ENCODE measurements at regions not wholly inside any gene's neighbourhood (a gene's known extent, or its start where the extent isn't known, plus 50 kb on each side); places are given as distances from the start of the nearest gene placed in this dataset.

- H3K9me3 ChIP-seq, result no peaks in the 10 kb centered on the region
- ATAC-seq, result no peak
- in situ Hi-C loops (cut with MboI; ENCODE audit: low sequenced_read_pairs in 4 of 4), result no loop called here
- no peak overlapping the region for H3K4me3 ChIP-seq
- H3K27ac ChIP-seq, result no peak overlapping the region
- no peaks in the 10 kb centered on the region for H3K36me3 ChIP-seq
- H3K27me3 ChIP-seq, result no peaks in the 10 kb centered on the region
- no peak for DNase-seq
- TF ChIP-seq POLR2A (IDR thresholded peaks at IDR 0.05) (no peak), CTCF (IDR thresholded peaks at IDR 0.05 in 4 of 5, conservative IDR thresholded peaks at IDR 0.05 in 1 of 5) (no peak)
- intact Hi-C loops (cut with DNase I; ENCODE audit: low total_unique reads), result no loop called here
- no peaks in the 10 kb centered on the region for H3K4me1 ChIP-seq
Observed at GRCh38 chr13:62003452-62003851, 587.8 kb upstream of the PCDH20 start.

- Histone ChIP-seq H3K27ac (no peak overlapping the region), H3K36me3 (no peaks in the 10 kb centered on the region), H3K4me1 (no peaks in the 10 kb centered on the region), H3K9me3 (peaks cover 0 to 3% (median 0%) of the 10 kb centered on the region in 3 donors), H3K27me3 (no peaks in the 10 kb centered on the region), H3K4me3 (no peak overlapping the region)
- in situ Hi-C loops (cut with MboI; ENCODE audit: low sequenced_read_pairs in 4 of 4) (no loop called here), intact Hi-C loops (cut with DNase I; ENCODE audit: low total_unique reads) (no loop called here)
- TF ChIP-seq CTCF (IDR thresholded peaks at IDR 0.05 in 4 of 5, conservative IDR thresholded peaks at IDR 0.05 in 1 of 5) (no peak), POLR2A (IDR thresholded peaks at IDR 0.05) (no peak)
- DNase-seq, result no peak
- ATAC-seq, result no peak
Observed at GRCh38 chr13:61994174-61994573, 578.5 kb upstream of the PCDH20 start.

GRCh38 chr13:61989978-61990377 is 574.3 kb upstream of the PCDH20 start:
- intact Hi-C loops (cut with DNase I; ENCODE audit: low total_unique reads) (no loop called here), in situ Hi-C loops (cut with MboI; ENCODE audit: low sequenced_read_pairs in 4 of 4) (no loop called here)
- DNase-seq (no peak), ATAC-seq (no peak)
- H3K27me3 ChIP-seq, result no peaks in the 10 kb centered on the region
- H3K4me1 ChIP-seq, result no peaks in the 10 kb centered on the region
- no peak overlapping the region for H3K4me3 ChIP-seq
- no peaks in the 10 kb centered on the region for H3K36me3 ChIP-seq
- TF ChIP-seq POLR2A (IDR thresholded peaks at IDR 0.05) (no peak), CTCF (IDR thresholded peaks at IDR 0.05 in 4 of 5, conservative IDR thresholded peaks at IDR 0.05 in 1 of 5) (no peak)
- H3K9me3 ChIP-seq, result peaks cover 0 to 3% (median 0%) of the 10 kb centered on the region in 3 donors
- no peak overlapping the region for H3K27ac ChIP-seq

- ATAC-seq, result no peak
- H3K27me3 ChIP-seq, result no peaks in the 10 kb centered on the region
Observed at GRCh38 chr13:61988810-61989209, 573.2 kb upstream of the PCDH20 start.

More at GRCh38 chr13:61988810-61989209, 573.2 kb upstream of the PCDH20 start:
- H3K27ac ChIP-seq, result no peak overlapping the region
- H3K36me3 ChIP-seq, result no peaks in the 10 kb centered on the region
- peaks cover 0 to 3% (median 0%) of the 10 kb centered on the region in 3 donors for H3K9me3 ChIP-seq
- in situ Hi-C loops (cut with MboI; ENCODE audit: low sequenced_read_pairs in 4 of 4) (no loop called here), intact Hi-C loops (cut with DNase I; ENCODE audit: low total_unique reads) (no loop called here)
- no peak overlapping the region for H3K4me3 ChIP-seq
- DNase-seq, result no peak
- H3K4me1 ChIP-seq, result no peaks in the 10 kb centered on the region
- TF ChIP-seq POLR2A (IDR thresholded peaks at IDR 0.05) (no peak), CTCF (IDR thresholded peaks at IDR 0.05 in 4 of 5, conservative IDR thresholded peaks at IDR 0.05 in 1 of 5) (no peak)

Measured in gastrocnemius medialis (tissue), 4 donors.